HepG2 (cell line): ENCODE measurements at regions not wholly inside any gene's neighbourhood (a gene's known extent, or its start where the extent isn't known, plus 50 kb on each side); places are given as distances from the start of the nearest gene placed in this dataset.
A peak's percentile ranks its signal among the peaks of the same experiment; 100 is the strongest.

ENCODE experiments used
- ATAC-seq: fragments of 200-7000 bp; cut with Tn5 transposase; 3 replicates; pipeline ENCODE4 v1.9.1; 2020; ENCODE audit warnings: mild to moderate bottlenecking, moderate library complexity
- BruUV-seq: library from RNA; stranded (reverse); fragments of 400-500 nt; replicated peaks from 2 replicates; lab custom pipeline; 2021; lab: Mats Ljungman, UMichigan
- CTCF ChIA-PET: fragments of 300-600 bp; formaldehyde crosslinking; extraction: SDS; loops from one replicate; lab custom pipeline; 2021; ENCODE audit warnings: low total read pairs, inconsistent platforms, low intra/inter-chr PET ratio; lab: Yijun Ruan, JAX
- POLR2A ChIA-PET: fragments of 350-600 bp; sonication (Branson Sonifier 250); formaldehyde crosslinking; loops from one replicate; lab custom pipeline; 2020; ENCODE audit warnings: antibody characterized with exemption, inconsistent platforms; lab: Yijun Ruan, JAX
- DNase-seq: peaks from one replicate; pipeline ENCODE4 v3.0.0-alpha.2; 2015; ENCODE audit warnings: low spot score
- FAIRE-seq: peaks from 3 replicates; lab custom pipeline; 2011; peaks lifted over from hg19 to GRCh38; lab: Jason Lieb, UNC
- H2AFZ ChIP-seq: one replicate; pipeline ENCODE4 v1.6.1; 2011; ENCODE audit warnings: low read length, inconsistent platforms
- H3K27ac ChIP-seq: fragments of 300-600 bp; 3 replicates; pipeline ENCODE4 v1.8.0; 2011; ENCODE audit warnings: mixed run types, mild to moderate bottlenecking, mixed read lengths, low read length, inconsistent platforms; ENCODE audit not compliant: insufficient read depth; ENCODE audit errors: extremely low read length
- H3K27me3 ChIP-seq, 2 experiments: fragments of 200-600 bp in 1 of 2; 2 replicates in 1 of 2; 3 replicates in 1 of 2; pipeline versions ENCODE4 v1.6.0 to v1.8.0; 2011; ENCODE audit warnings: low read length in 2 of 2, mild to moderate bottlenecking in 2 of 2, moderate library complexity in 2 of 2, inconsistent platforms in 1 of 2; ENCODE audit not compliant: insufficient read depth in 2 of 2, control insufficient read depth in 1 of 2
- H3K36me3 ChIP-seq, 2 experiments: fragments of 200-600 bp in 1 of 2; replicated peaks in 1 of 2; 2 replicates in 1 of 2; 3 replicates in 1 of 2; pipeline versions ENCODE4 v1.5.1 to v1.8.0; 2011; ENCODE audit warnings: low read length in 2 of 2, inconsistent platforms in 1 of 2; ENCODE audit not compliant: insufficient read depth in 2 of 2, control insufficient read depth in 1 of 2
- H3K4me1 ChIP-seq: 2 replicates; pipeline ENCODE4 v1.5.1; 2012; ENCODE audit warnings: low read length, inconsistent platforms; ENCODE audit not compliant: insufficient read depth
- H3K4me2 ChIP-seq: 2 replicates; pipeline ENCODE4 v1.6.0; 2011; ENCODE audit warnings: low read depth, low read length, inconsistent platforms
- H3K4me3 ChIP-seq, 3 experiments: fragments of 200-600 bp in 1 of 3; sonication (generic), shearing (Covaris generic) in 1 of 3; replicated peaks in 1 of 3; 2 replicates each; pipeline ENCODE4 v1.5.1; 2011 to 2016; ENCODE audit warnings: low read length in 3 of 3, inconsistent platforms in 2 of 3, low read depth in 2 of 3, mild to moderate bottlenecking in 2 of 3, control low read depth in 1 of 3, mixed read lengths in 1 of 3; ENCODE audit not compliant: insufficient read depth in 1 of 3
- H3K79me2 ChIP-seq: one replicate; pipeline ENCODE4 v1.6.1; 2011; ENCODE audit warnings: low read length, inconsistent platforms; ENCODE audit not compliant: insufficient read depth
- H3K9ac ChIP-seq: 2 replicates; pipeline ENCODE4 v1.6.0; 2011; ENCODE audit warnings: mild to moderate bottlenecking, low read depth, low read length, inconsistent platforms; ENCODE audit not compliant: insufficient read depth
- H3K9me3 ChIP-seq: 2 replicates; pipeline ENCODE4 v1.5.1; 2012; ENCODE audit warnings: mild to moderate bottlenecking, low read length
- H4K20me1 ChIP-seq: 2 replicates; pipeline ENCODE4 v1.6.0; 2011; ENCODE audit warnings: inconsistent platforms, mild to moderate bottlenecking, low read length, moderate library complexity; ENCODE audit not compliant: insufficient read depth
- ATF2 ChIP-seq: sonication (generic); formaldehyde crosslinking; IDR thresholded peaks from 2 replicates; pipeline ENCODE4 v1.4.0; 2020; ENCODE audit warnings: missing genetic modification reagents
- ATF7-NPFF ChIP-seq: sonication (generic); formaldehyde crosslinking; IDR thresholded peaks from 2 replicates; pipeline ENCODE4 v1.8.1; 2023; ENCODE audit warnings: mild to moderate bottlenecking, low read depth, missing genetic modification reagents, moderate library complexity
- CTCF ChIP-seq: sonication (generic); formaldehyde crosslinking; IDR thresholded peaks from 2 replicates; pipeline ENCODE4 v1.5.0; 2020; ENCODE audit warnings: mild to moderate bottlenecking, missing genetic modification reagents, moderate library complexity
- STAG1 ChIP-seq: sonication (generic); formaldehyde crosslinking; IDR thresholded peaks from 2 replicates; pipeline ENCODE4 v1.4.0; 2020; ENCODE audit warnings: missing genetic modification reagents
- ZNF850 ChIP-seq: sonication (generic); formaldehyde crosslinking; conservative IDR thresholded peaks from 2 replicates; pipeline ENCODE4 v1.9.0; 2021; ENCODE audit warnings: mild to moderate bottlenecking, missing genetic modification reagents
- WGBS: methylation state at CpG from one replicate; pipeline ENCODE4 v1.1.6; 2017; ENCODE audit warnings: low lambda C conversion rate; 5-methylcytosine and 5-hydroxymethylcytosine counted together
- in situ Hi-C: cut with HindIII; loops from 2 replicates; pipeline ENCODE4 v1.10.0; 2017; ENCODE audit warnings: low pct_unique_long_range_greater_than_20kb; ENCODE audit not compliant: extremely low pct_ligation_motif_present
- intact Hi-C: fragments of 100-400 bp; cut with micrococcal nuclease; formaldehyde crosslinking; loops from one replicate; pipeline ENCODE4 v1.10.0; 2022; ENCODE audit not compliant: unreplicated experiment

- no peak for TF ChIP-seq ATF2 (CRISPR knock-in tag)
- no peak for TF ChIP-seq ATF7-NPFF (CRISPR knock-in tag)
Measured at GRCh38 chr10:28875549-28876081, 198.3 kb downstream of the BAMBI start (continued).

- no peaks in the 10 kb centered on the region for H3K79me2 ChIP-seq
- no peaks in the 10 kb centered on the region for H3K9me3 ChIP-seq
- H3K27me3 ChIP-seq = peaks cover 0 to 14% of the 10 kb centered on the region in 2 experiments; a peak in 3 of 5 replicates
- TF ChIP-seq ZNF850 (no peak), STAG1 (peak; percentile 46), CTCF (CRISPR knock-in tag) (0 out of 2 replicates have a peak, but pooled peaks have one; percentile 18)
- FAIRE-seq (peak; percentile 44), ATAC-seq (no peak), DNase-seq (no peak)
- no peaks in the 10 kb centered on the region for H3K36me3 ChIP-seq
- POLR2A ChIA-PET = no interaction called here
- intact Hi-C loops (loop anchor here (5.0 to 10.0 kb wide), 2 partner anchors 56 to 114 kb away; no protein-coding TSS in a partner anchor), in situ Hi-C loops (no loop called here)
- H3K4me2 ChIP-seq = no peak overlapping the region
- H3K9ac ChIP-seq = no peak overlapping the region
- no TSS peak for BruUV-seq
- no peak overlapping the region for H3K27ac ChIP-seq
- H3K4me3 ChIP-seq = no peak overlapping the region
- H2AFZ ChIP-seq = no peak overlapping the region
- 43% methylated on average over 5 of the region's 5 CpGs for WGBS
- H4K20me1 ChIP-seq = no peaks in the 10 kb centered on the region
- H3K4me1 ChIP-seq = peaks cover 69% of the 10 kb centered on the region
- CTCF ChIA-PET = no interaction called here
Measured at GRCh38 chr10:28878236-28878970, 201.1 kb downstream of the BAMBI start.
